GM12878 (cell line): ENCODE measurements at regions not wholly inside any gene's neighbourhood (a gene's known extent, or its start where the extent isn't known, plus 50 kb on each side); places are given as distances from the start of the nearest gene placed in this dataset.

Experiments
- ATAC-seq: fragments of 200-7000 bp; cut with Tn5 transposase; 3 replicates; pipeline ENCODE4 v1.9.1; 2020; ENCODE audit warnings: mild to moderate bottlenecking, moderate library complexity
- BruUV-seq: library from RNA; stranded (reverse); fragments of 400-500 nt; replicated peaks from 2 replicates; lab custom pipeline; 2021; lab: Mats Ljungman, UMichigan
- CTCF ChIA-PET: fragments of 300-600 bp; sonication (Branson Sonifier 250); formaldehyde crosslinking; extraction: SDS; loops from one replicate; lab custom pipeline; 2021; ENCODE audit warnings: inconsistent platforms; lab: Yijun Ruan, JAX
- POLR2A ChIA-PET: fragments of 350-600 bp; formaldehyde crosslinking; extraction: SDS; loops from one replicate; lab custom pipeline; 2021; ENCODE audit warnings: inconsistent platforms; lab: Charles Lee
- RAD21 ChIA-PET: fragments of 300-600 bp; sonication (Branson Sonifier 250); formaldehyde crosslinking; loops from one replicate; lab custom pipeline; 2023; ENCODE audit warnings: antibody characterized with exemption; ENCODE audit not compliant: unreplicated experiment; lab: Charles Lee
- SMC1A ChIA-PET: fragments of 300-600 bp; sonication (Branson Sonifier 250); formaldehyde crosslinking; loops from one replicate; lab custom pipeline; 2023; ENCODE audit not compliant: unreplicated experiment, uncharacterized antibody; lab: Charles Lee
- DNase-seq: peaks from one replicate; pipeline ENCODE4 v3.0.0-alpha.2; 2011; ENCODE audit warnings: low read depth, low spot score
- FAIRE-seq: peaks from 3 replicates; lab custom pipeline; 2011; peaks lifted over from hg19 to GRCh38; lab: Jason Lieb, UNC
- H2AFZ ChIP-seq: 2 replicates; pipeline ENCODE4 v1.6.0; 2011; ENCODE audit warnings: low read depth, low read length, control low read depth; ENCODE audit not compliant: control insufficient read depth
- H3K27ac ChIP-seq: 2 replicates; pipeline ENCODE4 v1.5.1; 2011; ENCODE audit warnings: control low read depth; ENCODE audit not compliant: control insufficient read depth, insufficient read depth
- H3K27me3 ChIP-seq, 2 experiments: replicated peaks in 1 of 2; 2 replicates each; pipeline versions ENCODE4 v1.6.0 to v1.6.1; 2011; ENCODE audit warnings: low read length in 1 of 2; ENCODE audit not compliant: control insufficient read depth in 2 of 2, insufficient read depth in 2 of 2
- H3K36me3 ChIP-seq, 2 experiments: 2 replicates each; pipeline ENCODE4 v1.5.1; 2011; ENCODE audit warnings: low read length in 1 of 2; ENCODE audit not compliant: control insufficient read depth in 2 of 2, insufficient read depth in 2 of 2
- H3K4me1 ChIP-seq: 2 replicates; pipeline ENCODE4 v1.6.1; 2011; ENCODE audit warnings: mild to moderate bottlenecking, low read length, moderate library complexity, mixed read lengths; ENCODE audit not compliant: control insufficient read depth, insufficient read depth
- H3K4me2 ChIP-seq: 2 replicates; pipeline ENCODE4 v1.6.0; 2011; ENCODE audit warnings: control low read depth; ENCODE audit not compliant: control insufficient read depth, insufficient read depth
- H3K4me3 ChIP-seq: fragments of 200-600 bp; sonication (generic); 2 replicates; pipeline ENCODE4 v1.5.1; 2016
- H3K79me2 ChIP-seq: 2 replicates; pipeline ENCODE4 v1.6.0; 2011; ENCODE audit warnings: low read length; ENCODE audit not compliant: control insufficient read depth, insufficient read depth
- H3K9ac ChIP-seq: 2 replicates; pipeline ENCODE4 v1.8.0; 2011; ENCODE audit warnings: low read length, control low read depth, mixed read lengths; ENCODE audit not compliant: control insufficient read depth, insufficient read depth
- H3K9me3 ChIP-seq: replicated peaks from 3 replicates; pipeline ENCODE4 v1.5.1; 2011; ENCODE audit warnings: mild to moderate bottlenecking, low read length; ENCODE audit not compliant: control insufficient read depth, insufficient read depth
- H4K20me1 ChIP-seq: 2 replicates; pipeline ENCODE4 v1.6.0; 2011; ENCODE audit not compliant: control insufficient read depth, insufficient read depth
- BHLHE40 ChIP-seq, 2 experiments: fragments of 450-650 bp in 1 of 2; IDR thresholded peaks; 2 replicates each; pipeline ENCODE4 v1.6.1; 2011 to 2017; ENCODE audit warnings: low read depth in 2 of 2, borderline replicate concordance in 1 of 2, improper control_type of control experiment in 1 of 2, low read length in 1 of 2, mild to moderate bottlenecking in 1 of 2
- CREM ChIP-seq: IDR thresholded peaks from 2 replicates; pipeline ENCODE4 v1.6.1; 2014; ENCODE audit warnings: antibody characterized with exemption, low read depth
- GATAD2B ChIP-seq: fragments of 450-650 bp; conservative IDR thresholded peaks from 2 replicates; pipeline ENCODE4 v1.6.1; 2017; ENCODE audit warnings: low read depth, mild to moderate bottlenecking, moderate library complexity
- HDAC6 ChIP-seq: fragments of 200-600 bp; sonication (generic); IDR thresholded peaks from one replicate; pipeline ENCODE4 v1.8.0; 2017; ENCODE audit warnings: antibody characterized with exemption; ENCODE audit not compliant: unreplicated experiment
- IRF5 ChIP-seq: fragments of 450-650 bp; IDR thresholded peaks from 2 replicates; pipeline ENCODE4 v1.6.1; 2017; ENCODE audit warnings: borderline replicate concordance
- NR2F1 ChIP-seq: fragments of 450-650 bp; conservative IDR thresholded peaks from 2 replicates; pipeline ENCODE4 v1.6.1; 2017; ENCODE audit warnings: mild to moderate bottlenecking
- PAX8 ChIP-seq: fragments of 450-650 bp; IDR thresholded peaks from 2 replicates; pipeline ENCODE4 v1.6.1; 2017; ENCODE audit warnings: mild to moderate bottlenecking, moderate library complexity
- PML ChIP-seq: IDR thresholded peaks from 2 replicates; pipeline ENCODE4 v1.6.1; 2012; ENCODE audit warnings: low read length, inconsistent platforms
- TCF7 ChIP-seq: IDR thresholded peaks from 2 replicates; pipeline ENCODE4 v1.6.1; 2014; ENCODE audit warnings: antibody characterized with exemption, borderline replicate concordance
- WGBS: methylation state at CpG from one replicate; pipeline ENCODE4 v1.1.6; 2016; ENCODE audit warnings: low lambda C conversion rate; ENCODE audit not compliant: insufficient replicate concordance, insufficient coverage; ENCODE audit errors: missing lambda C conversion rate; 5-methylcytosine and 5-hydroxymethylcytosine counted together
- in situ Hi-C: fragments of 300-500 bp; cut with MboI; formaldehyde crosslinking; loops from 9 replicates; pipeline ENCODE4 v1.14.3; 2018; ENCODE audit warnings: mixed read lengths
- intact Hi-C: fragments of 100-400 bp; cut with micrococcal nuclease; formaldehyde crosslinking; loops from one replicate; pipeline ENCODE4 v1.14.2; 2022; ENCODE audit not compliant: unreplicated experiment
- TF ChIP-seq, protein P1 (sequence below): fragments of 450-650 bp; conservative IDR thresholded peaks from 2 replicates; pipeline ENCODE4 v1.6.1; 2017; ENCODE audit warnings: mild to moderate bottlenecking, moderate library complexity
- TF ChIP-seq, protein P2 (sequence below): fragments of 450-650 bp; formaldehyde crosslinking; IDR thresholded peaks from 2 replicates; pipeline ENCODE4 v1.4.0; 2022; ENCODE audit warnings: mild to moderate bottlenecking, moderate library complexity

GRCh38 chr5:40089269-40089668 lies 590.4 kb upstream of the PTGER4 start (continued):
- TF ChIP-seq, protein P1, sequence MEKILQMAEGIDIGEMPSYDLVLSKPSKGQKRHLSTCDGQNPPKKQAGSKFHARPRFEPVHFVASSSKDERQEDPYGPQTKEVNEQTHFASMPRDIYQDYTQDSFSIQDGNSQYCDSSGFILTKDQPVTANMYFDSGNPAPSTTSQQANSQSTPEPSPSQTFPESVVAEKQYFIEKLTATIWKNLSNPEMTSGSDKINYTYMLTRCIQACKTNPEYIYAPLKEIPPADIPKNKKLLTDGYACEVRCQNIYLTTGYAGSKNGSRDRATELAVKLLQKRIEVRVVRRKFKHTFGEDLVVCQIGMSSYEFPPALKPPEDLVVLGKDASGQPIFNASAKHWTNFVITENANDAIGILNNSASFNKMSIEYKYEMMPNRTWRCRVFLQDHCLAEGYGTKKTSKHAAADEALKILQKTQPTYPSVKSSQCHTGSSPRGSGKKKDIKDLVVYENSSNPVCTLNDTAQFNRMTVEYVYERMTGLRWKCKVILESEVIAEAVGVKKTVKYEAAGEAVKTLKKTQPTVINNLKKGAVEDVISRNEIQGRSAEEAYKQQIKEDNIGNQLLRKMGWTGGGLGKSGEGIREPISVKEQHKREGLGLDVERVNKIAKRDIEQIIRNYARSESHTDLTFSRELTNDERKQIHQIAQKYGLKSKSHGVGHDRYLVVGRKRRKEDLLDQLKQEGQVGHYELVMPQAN = no peak
- no peak for TF ChIP-seq NR2F1
- no peak for TF ChIP-seq HDAC6

- H3K9me3 ChIP-seq = no peaks in the 10 kb centered on the region
- ChIA-PET RAD21 (no interaction called here), POLR2A (no interaction called here), SMC1A (no interaction called here), CTCF (no interaction called here)
- H3K79me2 ChIP-seq = no peaks in the 10 kb centered on the region
- no peaks in the 10 kb centered on the region for H3K27me3 ChIP-seq
- ATAC-seq (no peak), FAIRE-seq (no peak), DNase-seq (no peak)
- no peaks in the 10 kb centered on the region for H3K36me3 ChIP-seq
- no peaks in the 10 kb centered on the region for H4K20me1 ChIP-seq
- H3K4me1 ChIP-seq = no peaks in the 10 kb centered on the region
- H3K4me3 ChIP-seq = no peak overlapping the region
- no peak overlapping the region for H3K4me2 ChIP-seq
- no peak overlapping the region for H2AFZ ChIP-seq
- in situ Hi-C loops = no loop called here
- no peak overlapping the region for H3K27ac ChIP-seq
- 30% methylated on average over 1 of the region's 1 CpG for WGBS
- intact Hi-C loops = no loop called here
- H3K9ac ChIP-seq = no peak overlapping the region
- no TSS peak for BruUV-seq
- TF ChIP-seq PAX8 = no peak
Observed at GRCh38 chr5:40084614-40085013, 595.1 kb upstream of the PTGER4 start.

DNA sequence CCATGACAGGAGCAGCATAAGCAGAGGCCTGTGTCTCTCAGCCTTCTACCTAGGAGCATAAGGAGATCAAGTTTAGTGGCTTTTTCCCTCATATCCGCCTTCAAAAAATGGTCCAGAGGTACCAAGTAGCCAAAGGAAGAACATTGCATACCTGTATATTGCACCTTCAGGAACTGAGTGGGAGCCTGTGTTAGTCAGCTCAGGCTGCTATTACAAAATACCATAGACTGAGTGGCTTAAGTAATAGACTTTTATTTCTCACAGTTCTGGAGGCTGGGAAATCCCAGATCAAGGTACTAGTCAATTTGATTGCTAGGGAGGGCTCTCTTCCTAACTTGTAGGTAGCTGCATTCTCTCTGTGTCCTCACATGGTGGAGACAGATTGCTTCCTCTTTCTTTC lies 597.4 kb upstream of the PTGER4 start:
- no TSS peak for BruUV-seq
- FAIRE-seq (no peak), DNase-seq (no peak), ATAC-seq (no peak)
- no peaks in the 10 kb centered on the region for H3K4me1 ChIP-seq
- H3K79me2 ChIP-seq = no peaks in the 10 kb centered on the region
- no peaks in the 10 kb centered on the region for H3K36me3 ChIP-seq
- no peak overlapping the region for H2AFZ ChIP-seq
- H3K9ac ChIP-seq = no peak overlapping the region
- ChIA-PET CTCF (no interaction called here), POLR2A (no interaction called here), RAD21 (no interaction called here), SMC1A (interaction anchor here (1.0 kb wide), 1 partner anchor 169 kb away, joined by 3 read pairs; no protein-coding TSS in a partner anchor)
- no peaks in the 10 kb centered on the region for H4K20me1 ChIP-seq
- in situ Hi-C loops (no loop called here), intact Hi-C loops (no loop called here)
- H3K27ac ChIP-seq = no peak overlapping the region
- no peak overlapping the region for H3K4me3 ChIP-seq
- no peaks in the 10 kb centered on the region for H3K27me3 ChIP-seq
- no peak overlapping the region for H3K4me2 ChIP-seq
- 0% methylated on average over 1 of the region's 1 CpG for WGBS
- no peaks in the 10 kb centered on the region for H3K9me3 ChIP-seq
- TF ChIP-seq TCF7 (no peak), PML (no peak), BHLHE40 (IDR thresholded peaks at IDR 0.05; ENCODE audit: borderline replicate concordance in 1 of 2, low read depth in 2 of 2, low read length in 1 of 2) (no peak), GATAD2B (no peak), CREM (no peak), IRF5 (no peak)
- TF ChIP-seq, protein P2, sequence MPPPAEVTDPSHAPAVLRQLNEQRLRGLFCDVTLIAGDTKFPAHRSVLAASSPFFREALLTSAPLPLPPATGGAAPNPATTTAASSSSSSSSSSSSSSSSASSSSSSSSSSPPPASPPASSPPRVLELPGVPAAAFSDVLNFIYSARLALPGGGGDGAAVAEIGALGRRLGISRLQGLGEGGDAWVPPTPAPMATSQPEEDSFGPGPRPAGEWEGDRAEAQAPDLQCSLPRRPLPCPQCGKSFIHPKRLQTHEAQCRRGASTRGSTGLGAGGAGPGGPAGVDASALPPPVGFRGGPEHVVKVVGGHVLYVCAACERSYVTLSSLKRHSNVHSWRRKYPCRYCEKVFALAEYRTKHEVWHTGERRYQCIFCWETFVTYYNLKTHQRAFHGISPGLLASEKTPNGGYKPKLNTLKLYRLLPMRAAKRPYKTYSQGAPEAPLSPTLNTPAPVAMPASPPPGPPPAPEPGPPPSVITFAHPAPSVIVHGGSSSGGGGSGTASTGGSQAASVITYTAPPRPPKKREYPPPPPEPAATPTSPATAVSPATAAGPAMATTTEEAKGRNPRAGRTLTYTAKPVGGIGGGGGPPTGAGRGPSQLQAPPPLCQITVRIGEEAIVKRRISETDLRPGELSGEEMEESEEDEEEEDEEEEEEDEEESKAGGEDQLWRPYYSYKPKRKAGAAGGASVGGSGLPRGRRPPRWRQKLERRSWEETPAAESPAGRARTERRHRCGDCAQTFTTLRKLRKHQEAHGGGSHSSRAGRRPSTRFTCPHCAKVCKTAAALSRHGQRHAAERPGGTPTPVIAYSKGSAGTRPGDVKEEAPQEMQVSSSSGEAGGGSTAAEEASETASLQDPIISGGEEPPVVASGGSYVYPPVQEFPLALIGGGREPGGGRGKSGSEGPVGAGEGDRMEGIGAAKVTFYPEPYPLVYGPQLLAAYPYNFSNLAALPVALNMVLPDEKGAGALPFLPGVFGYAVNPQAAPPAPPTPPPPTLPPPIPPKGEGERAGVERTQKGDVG (CRISPR knock-in tag) = no peak
